Epithelial cell of esophagus (primary cell): ENCODE measurements at regions not wholly inside any gene's neighbourhood (a gene's known extent, or its start where the extent isn't known, plus 50 kb on each side); places are given as distances from the start of the nearest gene placed in this dataset.

Experiments used
- DNase-seq: peaks from one replicate; pipeline ENCODE4 v3.0.0; 2010; ENCODE audit warnings: low read depth
- H3K4me3 ChIP-seq: 2 replicates; pipeline ENCODE4 v1.5.1; 2011; ENCODE audit warnings: mild to moderate bottlenecking, low read length, control low read depth
- CTCF ChIP-seq: IDR thresholded peaks from 2 replicates; pipeline ENCODE4 v1.5.1; 2011; ENCODE audit warnings: low read depth, mild to moderate bottlenecking, low read length, control low read depth, inconsistent platforms; ENCODE audit not compliant: insufficient read depth; ENCODE audit errors: missing control alignments

DNA sequence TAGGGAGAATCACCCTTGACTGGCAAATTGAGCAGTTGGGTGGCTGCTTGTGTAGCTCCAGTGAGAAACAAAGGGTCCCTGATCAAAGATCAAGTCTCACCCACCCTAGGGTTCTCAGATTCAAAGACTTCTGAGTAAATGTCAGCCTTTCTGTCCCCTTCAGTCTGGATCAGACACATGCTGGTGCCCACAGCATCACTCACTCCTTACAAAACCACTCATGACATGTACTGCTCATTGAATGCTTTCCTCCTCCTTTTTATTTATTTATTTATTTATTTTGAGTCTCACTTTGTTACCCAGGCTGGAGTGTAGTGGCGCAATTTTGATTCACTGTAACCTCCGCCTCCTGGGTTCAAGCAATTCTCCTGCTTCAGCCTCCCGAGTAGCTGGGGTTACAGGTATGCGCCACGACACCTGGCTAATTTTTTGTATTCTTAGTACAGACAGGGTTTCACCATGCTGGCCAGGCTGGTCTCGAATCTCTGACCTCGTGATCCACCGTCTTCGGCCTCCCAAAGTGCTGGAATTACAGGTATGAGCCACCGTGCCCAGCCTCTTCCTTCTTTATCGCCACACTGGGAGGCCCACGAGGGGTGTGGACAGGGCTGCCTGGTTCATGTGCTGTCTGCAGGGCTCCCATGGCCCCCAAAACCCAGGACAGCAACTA, 462.0 kb upstream of the MAF start:
- no peak overlapping the region for H3K4me3 ChIP-seq
- DNase-seq, result no peak
- no peak for TF ChIP-seq CTCF

DNA sequence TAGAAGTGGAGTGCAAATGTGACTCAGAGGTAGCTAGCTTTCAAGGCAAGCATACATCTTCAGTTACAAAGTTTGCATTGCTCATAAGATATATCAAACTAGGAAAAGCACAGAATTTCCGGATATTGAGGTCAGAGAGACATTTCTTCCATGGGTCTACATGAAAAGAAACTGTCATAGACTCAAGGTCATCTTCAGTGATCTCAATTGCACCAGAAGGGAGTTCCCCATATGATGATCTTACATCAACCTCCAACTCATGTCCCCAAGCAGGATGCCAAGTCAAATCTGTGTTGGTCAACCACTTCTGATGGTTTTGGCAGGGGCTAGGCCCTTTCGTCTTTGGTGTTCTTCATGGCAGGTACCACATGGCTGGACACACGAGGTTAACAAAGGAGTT, 459.9 kb upstream of the MAF start:
- no peak for DNase-seq
- TF ChIP-seq CTCF, result no peak
- no peak overlapping the region for H3K4me3 ChIP-seq

- TF ChIP-seq CTCF, result no peak
- no peak overlapping the region for H3K4me3 ChIP-seq
- DNase-seq, result no peak
Observed at GRCh38 chr16:80059836-80060235, 459.3 kb upstream of the MAF start.

GRCh38 chr16:80058214-80058613, 457.7 kb upstream of the MAF start:
- no peak overlapping the region for H3K4me3 ChIP-seq
- DNase-seq, result peak; percentile 42
- TF ChIP-seq CTCF, result no peak

- no peak overlapping the region for H3K4me3 ChIP-seq
- no peak for TF ChIP-seq CTCF
- DNase-seq, result no peak
Observed at GRCh38 chr16:80056324-80056723, 455.8 kb upstream of the MAF start.

DNA sequence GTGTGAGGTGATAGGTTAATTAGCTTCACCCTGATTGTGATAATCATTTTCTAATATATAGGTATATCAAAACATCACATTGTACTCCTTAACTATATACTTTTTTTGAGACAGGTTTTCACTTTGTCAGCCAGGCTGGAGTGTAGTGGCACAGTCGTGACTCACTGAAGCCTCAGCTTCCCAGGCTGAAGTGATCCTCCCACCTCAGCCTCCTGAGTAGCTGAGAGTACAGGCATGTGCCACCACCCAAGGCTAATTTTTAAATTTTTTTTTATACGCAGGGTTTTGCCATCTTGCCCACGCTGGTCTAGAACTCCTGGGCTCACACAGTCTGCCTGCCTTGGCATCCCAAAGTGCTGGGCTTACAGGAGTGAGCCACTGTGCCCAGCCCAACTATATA, 455.3 kb upstream of the MAF start:
- DNase-seq, result no peak
- TF ChIP-seq CTCF, result no peak
- no peak overlapping the region for H3K4me3 ChIP-seq

DNA sequence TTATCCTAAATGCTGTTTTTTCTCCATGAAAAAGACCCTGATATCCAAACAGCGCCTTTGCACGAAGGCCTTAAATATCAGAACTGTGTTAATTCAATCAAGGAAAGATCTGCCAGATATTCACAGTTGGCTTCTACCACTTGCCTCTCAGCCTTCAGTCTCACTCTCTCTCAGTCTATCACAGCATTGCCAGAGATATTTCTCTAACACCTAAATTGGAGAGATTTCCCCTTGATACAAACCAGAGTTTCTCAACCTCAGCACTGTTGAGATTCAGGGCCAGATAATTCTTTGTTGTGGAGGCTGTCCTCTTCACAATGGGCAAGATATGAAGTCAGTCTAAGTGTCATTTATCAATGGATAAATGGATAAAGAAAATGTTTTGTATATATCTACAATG, 454.1 kb upstream of the MAF start:
- no peak overlapping the region for H3K4me3 ChIP-seq
- DNase-seq, result no peak
- TF ChIP-seq CTCF, result no peak
